ENCODE measurements at regions not wholly inside any gene's neighbourhood (a gene's known extent, or its start where the extent isn't known, plus 50 kb on each side); places are given as distances from the start of the nearest gene placed in this dataset.

- Histone ChIP-seq H2AFZ (ENCODE audit: low read length) (no peak overlapping the region), H3K4me2 (ENCODE audit: extremely low read depth, insufficient read depth, low read length) (no peak overlapping the region), H3K9ac (ENCODE audit: insufficient read depth, low read length) (no peak overlapping the region), H3K9me3 (ENCODE audit: control insufficient read depth, insufficient read depth, low read depth, low read length) (no peaks in the 10 kb centered on the region), H3K79me2 (ENCODE audit: control insufficient read depth, insufficient read depth, low read length) (no peaks in the 10 kb centered on the region), H3K27me3 (ENCODE audit: control insufficient read depth, insufficient read depth, low read length) (peaks cover 7% of the 10 kb centered on the region), H3K4me1 (ENCODE audit: control insufficient read depth, extremely low read depth, insufficient read depth, low read length) (no peaks in the 10 kb centered on the region), H3K36me3 (ENCODE audit: control insufficient read depth, insufficient read depth, low read length) (no peaks in the 10 kb centered on the region), H3K4me3 (replicated peaks in 1 of 4; ENCODE audit: control extremely low read depth in 1 of 4, insufficient read depth in 1 of 4, low read depth in 3 of 4, low read length in 4 of 4) (no peak overlapping the region), H4K20me1 (ENCODE audit: control insufficient read depth, extremely low read depth, insufficient read depth, low read length) (no peaks in the 10 kb centered on the region), H3K27ac (ENCODE audit: insufficient read depth, low read length) (no peak overlapping the region)
- TF ChIP-seq CTCF (conservative IDR thresholded peaks at IDR 0.05 in 1 of 2, IDR thresholded peaks at IDR 0.05 in 1 of 2; ENCODE audit: low read depth in 1 of 2, low read length in 2 of 2) = no peak
- no peak for DNase-seq (ENCODE audit: low read depth in 2 of 2)
Measured at GRCh38 chr10:3357737-3358136, 185.2 kb upstream of the PITRM1 start.

- TF ChIP-seq EZH2 (IDR thresholded peaks at IDR 0.05; ENCODE audit: low read length, missing control alignments) = no peak
- DNase-seq (ENCODE audit: low read depth in 2 of 2) = no peak
- H3K36me3 ChIP-seq (ENCODE audit: control insufficient read depth, insufficient read depth, low read length) = no peaks in the 10 kb centered on the region
Measured at GRCh38 chr10:3355536-3355935, 183.0 kb upstream of the PITRM1 start.

GRCh38 chr10:3354174-3354900 lies 181.8 kb upstream of the PITRM1 start:
- Histone ChIP-seq H3K9me3 (ENCODE audit: control insufficient read depth, insufficient read depth, low read depth, low read length) (no peaks in the 10 kb centered on the region), H4K20me1 (ENCODE audit: control insufficient read depth, extremely low read depth, insufficient read depth, low read length) (no peaks in the 10 kb centered on the region), H3K4me2 (ENCODE audit: extremely low read depth, insufficient read depth, low read length) (no peak overlapping the region), H3K4me3 (replicated peaks in 1 of 4; ENCODE audit: control extremely low read depth in 1 of 4, insufficient read depth in 1 of 4, low read depth in 3 of 4, low read length in 4 of 4) (no peak overlapping the region), H3K27me3 (ENCODE audit: control insufficient read depth, insufficient read depth, low read length) (peaks cover 9% of the 10 kb centered on the region), H3K4me1 (ENCODE audit: control insufficient read depth, extremely low read depth, insufficient read depth, low read length) (no peaks in the 10 kb centered on the region), H3K36me3 (ENCODE audit: control insufficient read depth, insufficient read depth, low read length) (no peaks in the 10 kb centered on the region), H3K27ac (ENCODE audit: insufficient read depth, low read length) (no peak overlapping the region), H3K79me2 (ENCODE audit: control insufficient read depth, insufficient read depth, low read length) (no peaks in the 10 kb centered on the region), H3K9ac (ENCODE audit: insufficient read depth, low read length) (no peak overlapping the region), H2AFZ (ENCODE audit: low read length) (no peak overlapping the region)
- no peak for TF ChIP-seq EZH2 (IDR thresholded peaks at IDR 0.05; ENCODE audit: low read length, missing control alignments)
- DNase-seq (ENCODE audit: low read depth in 2 of 2) = peak in 1 of 2 donors; percentile 77

More at GRCh38 chr10:3355536-3355935, 183.0 kb upstream of the PITRM1 start:
- Histone ChIP-seq H3K4me2 (ENCODE audit: extremely low read depth, insufficient read depth, low read length) (no peak overlapping the region), H4K20me1 (ENCODE audit: control insufficient read depth, extremely low read depth, insufficient read depth, low read length) (no peaks in the 10 kb centered on the region), H2AFZ (ENCODE audit: low read length) (no peak overlapping the region), H3K4me1 (ENCODE audit: control insufficient read depth, extremely low read depth, insufficient read depth, low read length) (no peaks in the 10 kb centered on the region), H3K27me3 (ENCODE audit: control insufficient read depth, insufficient read depth, low read length) (peaks cover 7% of the 10 kb centered on the region), H3K27ac (ENCODE audit: insufficient read depth, low read length) (no peak overlapping the region), H3K9ac (ENCODE audit: insufficient read depth, low read length) (no peak overlapping the region), H3K9me3 (ENCODE audit: control insufficient read depth, insufficient read depth, low read depth, low read length) (no peaks in the 10 kb centered on the region), H3K79me2 (ENCODE audit: control insufficient read depth, insufficient read depth, low read length) (no peaks in the 10 kb centered on the region), H3K4me3 (replicated peaks in 1 of 4; ENCODE audit: control extremely low read depth in 1 of 4, insufficient read depth in 1 of 4, low read depth in 3 of 4, low read length in 4 of 4) (no peak overlapping the region)

GRCh38 chr10:3353235-3353634 lies 180.7 kb upstream of the PITRM1 start:
- no peaks in the 10 kb centered on the region for H3K79me2 ChIP-seq (ENCODE audit: control insufficient read depth, insufficient read depth, low read length)
- H3K4me1 ChIP-seq (ENCODE audit: control insufficient read depth, extremely low read depth, insufficient read depth, low read length) = no peaks in the 10 kb centered on the region
- no peaks in the 10 kb centered on the region for H3K36me3 ChIP-seq (ENCODE audit: control insufficient read depth, insufficient read depth, low read length)
- no peak for DNase-seq (ENCODE audit: low read depth in 2 of 2)
- H3K27me3 ChIP-seq (ENCODE audit: control insufficient read depth, insufficient read depth, low read length) = peaks cover 9% of the 10 kb centered on the region
- TF ChIP-seq EZH2 (IDR thresholded peaks at IDR 0.05; ENCODE audit: low read length, missing control alignments) (no peak), CTCF (conservative IDR thresholded peaks at IDR 0.05 in 1 of 2, IDR thresholded peaks at IDR 0.05 in 1 of 2; ENCODE audit: low read depth in 1 of 2, low read length in 2 of 2) (no peak)
- H3K9me3 ChIP-seq (ENCODE audit: control insufficient read depth, insufficient read depth, low read depth, low read length) = no peaks in the 10 kb centered on the region
- H4K20me1 ChIP-seq (ENCODE audit: control insufficient read depth, extremely low read depth, insufficient read depth, low read length) = no peaks in the 10 kb centered on the region
- no peak overlapping the region for H3K9ac ChIP-seq (ENCODE audit: insufficient read depth, low read length)
- no peak overlapping the region for H3K4me2 ChIP-seq (ENCODE audit: extremely low read depth, insufficient read depth, low read length)
- no peak overlapping the region for H2AFZ ChIP-seq (ENCODE audit: low read length)
- no peak overlapping the region for H3K27ac ChIP-seq (ENCODE audit: insufficient read depth, low read length)
- no peak overlapping the region for H3K4me3 ChIP-seq (replicated peaks in 1 of 4; ENCODE audit: control extremely low read depth in 1 of 4, insufficient read depth in 1 of 4, low read depth in 3 of 4, low read length in 4 of 4)
